ENCODE measurements at regions not wholly inside any gene's neighbourhood (a gene's known extent, or its start where the extent isn't known, plus 50 kb on each side); places are given as distances from the start of the nearest gene placed in this dataset.
"Not testable (repeated sequence)": the region's sequence is repeated elsewhere in the genome, so short reads cannot be mapped to it uniquely, and the experiment has no call there.

- no peak for DNase-seq
Measured at GRCh38 chr3:26078539-26078938, 288.6 kb downstream of the OXSM start.

DNA sequence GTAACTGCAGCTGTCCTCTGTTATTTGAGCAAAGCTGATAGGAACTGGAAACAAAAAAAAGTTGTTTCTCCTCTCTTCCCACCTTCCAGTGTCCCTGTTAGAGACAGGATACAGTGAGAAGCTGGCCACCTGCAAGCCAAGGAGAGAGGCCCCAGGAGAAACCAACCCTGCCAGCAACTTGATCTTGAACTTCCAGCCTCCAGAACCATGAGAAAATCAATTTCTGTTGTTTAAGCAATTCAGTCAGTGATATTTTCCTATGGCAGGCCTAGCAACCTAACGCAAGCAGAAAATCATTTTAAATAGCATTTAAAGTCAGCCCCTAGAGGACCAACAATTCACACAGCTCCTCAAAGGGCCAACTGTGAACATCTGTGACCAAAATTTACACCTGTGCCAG lies 291.3 kb downstream of the OXSM start:
- no peak for DNase-seq

- no peak for DNase-seq
Measured at GRCh38 chr3:26081806-26082205, 291.9 kb downstream of the OXSM start.

- no peak for DNase-seq
Measured at GRCh38 chr3:26082911-26083310, 293.0 kb downstream of the OXSM start.

- DNase-seq: no peak
Measured at GRCh38 chr3:26084629-26085028, 294.7 kb downstream of the OXSM start.

DNA sequence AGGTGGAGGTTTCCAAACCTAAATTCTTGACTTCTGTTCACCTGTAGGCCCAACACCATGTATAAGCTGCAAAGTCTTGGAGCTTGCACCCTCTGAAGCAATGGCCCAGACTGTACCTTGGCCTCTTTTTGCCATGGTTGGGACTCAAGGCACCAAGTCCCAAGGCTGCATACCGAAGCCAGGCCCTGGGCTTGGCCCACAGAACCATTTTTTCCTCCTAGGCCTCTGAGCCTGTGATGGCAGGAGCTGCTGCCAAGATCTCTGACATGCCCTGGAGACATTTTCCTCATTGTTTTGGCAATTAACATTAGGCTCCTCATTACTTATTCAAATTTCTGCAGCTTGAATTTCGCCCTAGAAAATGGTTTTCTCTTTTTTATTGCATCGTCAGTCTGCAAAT lies 297.9 kb downstream of the OXSM start:
- no peak for DNase-seq

DNA sequence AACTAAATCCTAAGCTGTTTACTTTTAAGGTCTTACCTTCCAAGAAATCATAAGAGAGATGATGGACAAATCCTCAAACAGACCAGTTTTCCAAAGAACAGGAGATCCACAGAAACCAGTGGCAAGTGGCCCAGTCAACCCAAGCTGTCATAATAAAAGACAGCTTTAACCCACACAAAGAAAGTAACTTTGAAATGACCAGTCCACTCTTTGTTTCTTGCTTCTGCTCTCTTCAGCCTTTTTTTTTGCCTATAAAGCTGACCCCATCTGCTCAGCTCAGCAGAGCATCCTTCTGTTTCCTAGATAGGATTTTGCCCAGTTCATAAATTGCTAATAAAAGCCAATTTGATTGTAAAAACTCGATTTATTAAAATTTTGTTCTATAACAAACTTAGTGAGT lies 299.4 kb downstream of the OXSM start:
- DNase-seq: no peak

DNA sequence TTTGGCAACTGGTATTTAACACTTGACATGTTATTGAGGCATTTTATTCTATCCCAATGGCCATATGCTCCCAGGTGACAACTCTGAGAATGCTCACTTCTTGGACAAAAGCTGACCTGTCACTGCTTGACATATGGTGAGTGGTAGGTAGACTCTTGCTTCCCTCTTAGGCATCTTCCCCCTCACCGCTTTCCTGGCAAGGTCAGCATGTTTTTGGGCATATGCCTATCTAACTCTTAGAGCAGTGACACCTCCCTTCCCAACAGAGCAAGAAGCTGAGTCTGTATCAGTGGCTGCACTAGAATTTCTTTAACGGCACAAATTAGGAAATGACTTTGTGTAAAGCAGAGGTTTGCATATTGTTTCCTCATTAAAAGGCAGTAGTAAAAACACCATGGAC lies 300.7 kb downstream of the OXSM start:
- no peak for DNase-seq

GRCh38 chr3:26091096-26091495 lies 301.2 kb downstream of the OXSM start:
- DNase-seq: no peak

- no peak for DNase-seq
Measured at GRCh38 chr3:26091626-26092025, 301.7 kb downstream of the OXSM start.

- DNase-seq: not testable (repeated sequence)
Measured at GRCh38 chr3:26097111-26097510, 307.2 kb downstream of the OXSM start.

DNA sequence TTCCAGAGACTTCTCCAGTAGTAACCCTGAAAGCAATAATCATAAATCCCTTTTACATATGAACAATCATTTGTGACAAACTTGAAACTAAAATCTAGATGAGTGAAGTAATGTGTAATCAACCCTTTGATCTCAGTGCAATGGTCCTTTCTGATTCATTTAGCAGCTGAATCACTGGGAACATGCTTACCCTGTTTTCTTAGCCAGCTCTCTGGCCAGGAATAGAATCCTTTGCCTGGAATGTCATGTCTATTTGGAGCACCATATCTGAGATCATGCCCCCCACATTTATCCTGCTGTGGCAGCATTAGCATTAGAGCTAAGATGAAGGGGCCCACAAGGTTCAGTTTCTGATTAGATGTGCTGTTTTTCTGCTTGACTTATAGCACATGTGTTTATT lies 309.8 kb downstream of the OXSM start:
- DNase-seq: no peak

- DNase-seq: no peak
Measured at GRCh38 chr3:26100176-26100575, 310.3 kb downstream of the OXSM start.

DNA sequence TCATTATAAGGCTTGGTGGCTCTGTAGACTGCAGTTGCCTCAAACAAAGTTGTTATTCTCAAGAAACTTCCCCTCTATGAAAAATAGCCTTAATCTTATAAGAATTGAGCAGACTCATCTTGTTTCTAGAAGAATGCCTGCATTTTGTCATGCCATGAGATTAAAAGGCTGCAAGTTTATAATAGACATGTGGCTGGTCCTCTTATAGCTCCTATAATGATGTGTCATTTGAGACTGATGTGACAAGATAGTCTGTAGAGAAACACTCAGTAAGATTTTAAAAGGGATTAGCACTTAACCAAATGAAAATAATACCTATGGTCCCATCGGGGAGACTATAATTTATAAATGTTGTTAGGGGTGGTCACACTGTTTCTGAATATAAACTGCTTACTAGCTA lies 312.5 kb downstream of the OXSM start:
- no peak for DNase-seq

GRCh38 chr3:26104851-26105251 lies 315.0 kb downstream of the OXSM start:
- DNase-seq: no peak

DNA sequence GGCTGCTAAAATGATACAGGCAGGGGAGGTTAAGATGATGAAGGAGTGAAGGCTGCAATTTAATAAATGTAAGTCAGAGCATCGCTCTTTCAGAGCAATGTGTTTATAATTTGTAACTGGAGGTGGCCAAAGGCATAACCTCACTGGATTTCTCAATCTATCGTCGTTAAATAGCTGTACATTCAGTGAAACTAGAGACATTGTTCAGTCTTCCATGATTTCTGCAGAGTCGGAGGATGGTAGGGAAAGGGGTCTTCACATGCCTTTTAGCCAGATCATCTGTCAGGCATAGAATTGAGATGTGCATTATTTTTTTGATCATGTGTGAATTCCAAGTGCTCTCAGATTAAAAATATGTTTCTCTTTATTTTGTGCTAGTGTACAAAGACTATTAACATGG lies 315.4 kb downstream of the OXSM start:
- DNase-seq: no peak

GRCh38 chr3:26106228-26106627 lies 316.3 kb downstream of the OXSM start:
- DNase-seq: no peak

GRCh38 chr3:26108846-26109489 lies 319.1 kb downstream of the OXSM start:
- DNase-seq: no peak

DNA sequence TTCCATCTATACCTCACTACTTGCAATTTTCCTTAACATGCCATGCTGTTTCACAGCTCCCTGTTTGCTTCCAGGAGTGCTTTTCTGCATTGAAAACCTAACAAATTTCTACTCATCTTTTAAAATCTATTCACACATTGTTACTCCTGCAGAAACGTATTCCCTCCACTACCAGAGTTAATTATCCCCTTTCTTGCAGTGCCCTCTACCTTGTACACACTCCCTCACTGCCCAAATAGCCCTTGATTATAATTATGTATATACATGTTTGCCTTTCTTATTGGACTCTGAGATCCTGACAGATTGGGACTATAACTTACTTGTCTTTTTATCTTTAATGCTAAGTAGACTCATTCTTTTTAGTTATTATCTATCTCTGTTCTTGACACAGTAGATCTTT lies 325.0 kb downstream of the OXSM start:
- no peak for DNase-seq

- DNase-seq: peak in 1 of 2 experiments; percentile 5
Measured at GRCh38 chr3:26118165-26118564, 328.3 kb downstream of the OXSM start.

DNA sequence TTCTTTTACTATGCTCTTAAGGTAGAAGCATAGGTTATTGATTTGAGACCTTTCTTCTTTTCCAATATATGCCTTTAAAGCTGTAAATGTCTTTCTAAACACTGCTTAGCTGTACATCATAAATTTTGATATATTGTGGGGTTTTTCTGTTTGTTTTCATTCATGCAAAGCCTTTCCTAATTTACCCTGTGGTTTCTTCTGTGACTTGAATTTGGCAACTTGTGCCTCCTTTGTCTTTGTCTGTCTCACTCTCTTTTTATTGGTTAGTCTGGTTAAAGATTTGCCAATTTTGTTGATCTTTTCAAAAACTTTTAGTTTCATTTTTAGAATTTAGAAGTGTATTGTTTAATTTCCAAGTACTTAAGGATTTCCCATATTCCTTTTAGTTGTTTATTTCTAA lies 343.1 kb downstream of the OXSM start:
- no peak for DNase-seq

DNA sequence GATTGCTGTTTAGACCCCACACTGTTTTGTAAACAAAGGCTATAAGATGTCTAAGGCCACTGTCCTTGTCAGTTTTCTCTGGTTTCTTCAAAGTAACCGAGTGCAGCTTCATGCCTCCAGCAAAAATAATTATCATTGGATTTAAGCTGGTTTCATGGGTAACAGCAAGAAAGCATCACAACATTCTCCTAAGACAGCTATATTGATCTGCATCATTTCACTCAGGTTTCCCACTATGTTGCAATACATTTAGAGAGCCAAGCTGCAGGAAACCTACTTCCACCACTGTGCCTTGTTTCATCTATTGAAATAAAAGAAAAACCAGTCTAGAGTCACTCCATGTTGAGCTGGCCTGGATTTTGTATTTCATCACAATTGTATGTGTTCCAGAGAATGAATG lies 351.4 kb downstream of the OXSM start:
- no peak for DNase-seq

DNA sequence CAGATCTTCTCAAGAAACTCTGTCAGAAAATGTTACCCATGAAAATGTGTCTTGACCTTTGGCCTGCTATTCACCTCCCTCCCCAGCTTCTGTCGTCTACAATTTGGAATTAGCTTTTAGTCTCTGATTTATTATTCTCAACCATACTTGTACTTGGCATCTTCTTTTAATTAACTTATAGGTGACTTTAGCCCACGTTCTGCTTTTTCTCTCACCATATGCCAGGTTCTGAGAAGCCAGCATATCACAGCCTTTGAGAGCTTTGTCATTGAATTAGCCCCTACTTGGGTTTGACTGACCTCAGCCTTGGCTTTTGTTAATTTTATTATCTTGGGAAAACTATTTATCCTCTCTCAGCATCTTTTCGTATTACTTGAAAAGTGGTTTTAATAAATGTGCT lies 355.9 kb downstream of the OXSM start:
- DNase-seq: no peak

DNA sequence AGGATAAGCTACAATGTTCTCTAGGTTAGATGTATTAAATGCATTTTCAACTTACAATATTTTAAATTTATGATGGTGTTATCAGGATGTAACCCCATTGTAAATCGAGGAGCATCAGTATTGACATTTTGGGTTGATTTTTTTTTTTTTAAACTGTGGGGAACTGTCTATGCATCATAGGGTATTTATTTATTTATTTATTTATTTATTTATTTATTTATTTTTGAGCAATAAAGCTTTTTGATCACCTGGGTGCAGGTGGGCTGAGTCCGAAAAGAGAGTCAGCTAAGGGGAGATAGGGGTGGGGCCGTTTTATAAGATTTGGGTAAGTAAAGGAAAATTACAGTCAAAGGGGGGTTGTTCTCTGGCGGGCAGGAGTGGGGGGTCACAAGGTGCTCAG lies 367.5 kb downstream of the OXSM start:
- DNase-seq: not testable (repeated sequence)

- no peak for DNase-seq
Measured at GRCh38 chr3:26171006-26171405, 381.1 kb downstream of the OXSM start.

- no peak for DNase-seq
Measured at GRCh38 chr3:26191556-26191955, 401.7 kb downstream of the OXSM start.
